RCC 7860 (cell line): ENCODE measurements at regions not wholly inside any gene's neighbourhood (a gene's known extent, or its start where the extent isn't known, plus 50 kb on each side); places are given as distances from the start of the nearest gene placed in this dataset.
A peak's percentile ranks its signal among the peaks of the same experiment; 100 is the strongest.

Source experiments
- DNase-seq: peaks from one replicate; pipeline ENCODE4 v3.0.0-alpha.2; 2015; ENCODE audit warnings: low spot score
- FAIRE-seq: peaks from 2 replicates; lab custom pipeline; 2012; peaks lifted over from hg19 to GRCh38; lab: Jason Lieb, UNC

DNA sequence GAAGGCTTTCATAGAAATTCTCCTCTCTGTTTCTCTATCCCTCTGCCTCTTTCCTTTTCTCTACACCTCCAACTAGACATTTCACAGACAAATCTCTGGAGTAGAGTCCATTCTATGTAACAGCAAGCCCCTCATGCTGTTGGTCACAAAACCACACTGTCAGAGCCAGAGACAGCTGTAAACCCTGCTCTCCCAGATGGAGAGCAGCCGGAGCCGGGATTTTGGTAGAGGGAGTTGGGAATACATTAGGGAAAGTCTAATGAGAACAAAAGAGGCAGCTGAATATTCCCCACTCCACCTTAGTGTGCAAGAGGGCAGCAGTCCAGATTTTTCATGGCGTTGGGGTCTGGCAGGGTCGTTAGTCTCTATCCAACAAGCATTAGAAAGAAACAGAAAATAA, 68.3 kb upstream of the EDN1 start:
- DNase-seq (no peak), FAIRE-seq (no peak)

DNA sequence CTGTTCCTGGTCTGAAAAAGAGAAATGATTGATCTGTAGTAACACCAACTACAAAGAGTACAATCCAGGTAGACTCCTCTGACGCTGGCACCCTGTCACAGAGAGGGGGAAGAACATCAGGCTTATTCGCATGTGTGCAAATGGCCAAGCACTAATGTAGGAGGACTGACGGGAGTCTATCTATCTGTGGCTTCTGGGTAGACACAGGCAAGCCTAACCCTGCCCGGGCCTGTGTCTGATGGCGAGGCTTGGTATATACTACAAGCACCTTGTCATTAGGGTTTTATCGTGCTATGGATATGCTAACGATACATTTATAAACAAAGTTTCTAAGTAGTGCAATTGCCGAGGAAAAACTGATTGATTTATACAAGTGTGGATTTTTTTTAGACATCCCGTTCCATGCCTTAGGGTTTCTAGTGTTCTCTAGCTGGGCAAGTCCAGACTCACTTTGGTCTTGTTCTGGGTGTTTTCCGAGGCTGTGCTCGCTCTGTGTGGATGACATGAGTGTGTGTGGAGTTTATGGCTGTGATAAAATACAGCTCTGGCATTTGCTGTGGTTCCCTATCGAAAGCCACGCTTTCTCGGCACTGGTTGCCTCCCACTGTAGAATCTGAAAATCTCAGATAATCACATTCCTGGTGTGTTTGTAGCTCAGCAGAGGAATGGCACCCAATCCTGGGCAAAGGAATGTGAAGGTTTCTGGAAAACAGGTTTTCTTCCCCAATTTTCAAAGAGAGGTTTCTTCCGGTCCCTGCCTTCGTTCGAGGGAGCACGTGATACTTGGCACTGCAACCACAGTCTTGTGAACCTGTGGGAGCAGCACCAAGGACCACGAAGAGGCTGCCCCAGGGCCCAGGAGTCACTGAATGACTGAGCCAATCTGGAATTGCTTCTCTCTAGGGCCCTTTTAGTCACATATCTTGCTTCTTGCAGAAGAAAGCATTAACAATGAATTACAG, 67.5 kb upstream of the EDN1 start:
- no peak for DNase-seq
- FAIRE-seq: no peak

DNA sequence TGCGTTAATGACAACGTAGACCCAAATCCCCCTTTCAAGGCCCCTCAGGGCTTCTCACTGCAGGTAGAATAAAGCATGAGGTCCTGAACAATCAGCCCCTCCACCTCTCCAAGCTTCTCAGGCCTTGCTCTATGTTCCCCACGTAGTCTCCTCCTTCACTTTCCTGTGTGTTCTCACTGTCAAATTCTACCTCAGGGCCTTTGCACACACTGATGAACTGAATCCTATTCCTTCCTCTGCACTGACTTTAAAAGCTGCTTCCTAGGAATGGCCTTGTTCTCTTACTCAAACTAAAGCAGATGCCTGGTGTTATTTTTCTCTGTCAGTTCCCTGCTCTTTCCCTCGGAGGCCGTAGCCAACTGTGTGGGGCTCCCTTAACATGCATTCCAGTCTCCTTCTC, 66.8 kb upstream of the EDN1 start:
- DNase-seq: no peak
- no peak for FAIRE-seq

DNA sequence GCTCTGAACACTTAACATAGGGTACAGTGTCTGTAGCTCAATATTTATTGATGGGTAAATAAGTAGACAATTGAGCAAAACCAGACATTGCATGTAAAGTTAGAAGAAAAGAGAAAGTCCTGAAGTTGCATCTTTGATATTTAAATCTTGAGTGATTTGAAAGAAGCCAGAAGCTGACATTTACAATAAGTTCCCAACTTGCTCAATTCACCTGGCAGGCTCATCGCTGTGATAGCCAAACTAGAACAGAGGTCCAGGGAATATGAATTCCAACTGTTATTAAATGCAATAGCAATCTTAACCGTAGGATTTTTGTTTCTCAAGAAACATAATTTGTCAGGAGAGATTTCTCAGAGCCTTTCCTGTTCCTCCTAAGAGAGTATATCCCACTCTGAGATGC, 65.9 kb upstream of the EDN1 start:
- no peak for FAIRE-seq
- DNase-seq: no peak

DNA sequence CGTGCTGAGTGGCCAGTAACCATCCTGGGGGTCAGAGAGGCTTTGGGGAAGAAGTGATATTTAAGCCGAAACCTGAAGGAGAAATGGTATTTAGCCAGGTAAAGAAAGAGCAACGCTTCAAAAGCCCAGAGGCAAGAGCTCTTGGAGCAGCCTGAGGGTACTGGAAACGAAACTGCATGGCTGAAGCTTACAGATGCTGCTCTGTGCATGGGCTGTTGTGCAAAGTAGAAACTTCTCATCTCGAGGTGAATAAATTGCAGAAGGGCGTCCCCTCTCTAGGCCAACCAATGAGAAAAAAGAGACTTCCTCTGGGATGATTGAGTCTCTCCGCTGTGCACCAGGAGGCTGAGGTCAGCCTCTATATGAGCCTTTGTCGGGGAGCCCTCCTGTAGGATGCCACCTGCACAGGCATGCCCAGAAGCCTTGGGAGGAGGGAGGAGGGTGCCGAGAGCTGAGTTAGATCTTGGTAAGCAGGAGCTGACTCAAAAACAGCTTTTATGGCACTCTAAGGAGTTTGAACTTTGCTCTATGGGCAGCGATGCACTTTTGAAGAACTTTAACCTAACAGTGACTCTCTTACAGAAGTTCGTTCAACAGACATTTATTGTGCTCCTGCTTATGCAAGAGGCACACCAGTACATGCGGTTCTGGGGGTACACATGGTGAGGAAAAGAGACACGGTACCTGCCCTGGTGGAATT, 61.6 kb upstream of the EDN1 start:
- FAIRE-seq (no peak), DNase-seq (no peak)

DNA sequence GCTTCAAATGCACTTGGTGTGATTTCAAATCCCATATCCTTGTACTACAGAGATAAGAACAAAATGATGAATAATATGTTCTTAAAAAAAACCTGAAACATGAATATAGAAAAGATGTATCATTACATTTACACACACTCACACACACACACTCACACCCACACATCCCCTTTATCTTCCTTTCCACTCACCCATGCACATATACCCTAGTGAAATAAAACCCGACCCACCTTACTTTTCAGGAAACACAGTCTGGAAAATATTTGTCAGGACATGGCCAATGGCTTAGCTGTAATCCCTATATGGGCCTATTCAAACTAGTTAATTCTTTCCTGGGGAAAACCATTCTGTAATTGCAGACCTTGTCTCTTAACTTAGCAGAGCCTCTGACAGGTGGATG, 60.8 kb upstream of the EDN1 start:
- DNase-seq: no peak
- FAIRE-seq: no peak

DNA sequence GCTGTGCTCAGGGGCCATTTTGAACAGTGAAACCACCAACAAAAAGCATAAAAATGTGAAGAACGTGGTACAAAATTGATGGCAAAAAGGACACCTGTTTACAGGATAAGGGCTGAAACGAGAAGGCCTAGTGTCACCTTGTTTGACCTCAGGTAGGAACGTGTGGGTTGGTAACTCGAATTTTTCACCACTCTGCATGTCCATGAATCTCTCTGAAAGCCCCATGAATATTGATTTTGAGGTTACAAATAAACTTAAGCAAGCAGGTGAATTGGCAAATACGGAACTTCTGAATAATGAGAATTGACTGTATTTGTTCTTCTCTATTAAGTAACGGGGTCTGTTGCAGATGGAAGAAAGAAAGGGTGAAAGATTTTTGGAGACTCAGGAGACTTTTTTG, 59.6 kb upstream of the EDN1 start:
- no peak for DNase-seq
- FAIRE-seq: no peak

DNA sequence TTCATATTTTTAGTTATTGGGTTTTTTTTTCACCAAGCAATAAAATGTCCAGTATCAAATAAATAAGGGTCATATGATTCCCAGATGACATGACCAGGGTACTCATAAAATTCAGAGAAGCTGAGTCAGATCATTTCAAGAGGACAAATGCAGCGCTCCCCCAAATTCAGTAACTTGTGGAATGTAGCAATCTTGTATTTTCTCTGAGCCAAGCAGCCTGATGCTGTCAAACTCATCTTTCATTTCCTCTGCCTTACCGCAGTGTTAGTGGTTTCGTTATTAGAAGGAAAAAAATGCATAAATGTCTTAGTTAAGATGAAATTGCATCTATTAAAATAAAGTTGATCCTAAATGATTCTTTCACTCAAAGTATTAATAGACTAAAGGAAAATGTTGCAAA, 57.8 kb upstream of the EDN1 start:
- FAIRE-seq (no peak), DNase-seq (peak; percentile 34)

DNA sequence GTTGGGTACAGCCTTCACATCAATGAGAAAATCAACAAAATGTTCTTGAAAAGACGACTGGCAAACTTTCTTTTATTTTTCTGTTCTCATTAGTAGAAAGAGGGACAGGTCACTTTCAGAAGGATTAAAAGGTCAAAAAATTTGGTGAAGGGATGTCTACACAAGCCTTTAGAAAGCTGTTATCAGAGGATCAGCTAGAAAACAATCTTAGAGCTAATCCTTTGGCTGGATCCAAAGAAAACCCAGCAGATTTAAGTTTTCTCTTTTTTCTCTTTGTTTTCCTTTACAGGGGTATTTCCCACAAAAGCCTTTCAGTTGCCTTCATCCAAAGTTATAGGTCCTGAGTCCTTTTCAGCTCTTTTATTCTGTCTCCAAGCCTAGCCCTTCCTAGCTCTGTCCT, 57.3 kb upstream of the EDN1 start:
- FAIRE-seq (no peak), DNase-seq (no peak)

DNA sequence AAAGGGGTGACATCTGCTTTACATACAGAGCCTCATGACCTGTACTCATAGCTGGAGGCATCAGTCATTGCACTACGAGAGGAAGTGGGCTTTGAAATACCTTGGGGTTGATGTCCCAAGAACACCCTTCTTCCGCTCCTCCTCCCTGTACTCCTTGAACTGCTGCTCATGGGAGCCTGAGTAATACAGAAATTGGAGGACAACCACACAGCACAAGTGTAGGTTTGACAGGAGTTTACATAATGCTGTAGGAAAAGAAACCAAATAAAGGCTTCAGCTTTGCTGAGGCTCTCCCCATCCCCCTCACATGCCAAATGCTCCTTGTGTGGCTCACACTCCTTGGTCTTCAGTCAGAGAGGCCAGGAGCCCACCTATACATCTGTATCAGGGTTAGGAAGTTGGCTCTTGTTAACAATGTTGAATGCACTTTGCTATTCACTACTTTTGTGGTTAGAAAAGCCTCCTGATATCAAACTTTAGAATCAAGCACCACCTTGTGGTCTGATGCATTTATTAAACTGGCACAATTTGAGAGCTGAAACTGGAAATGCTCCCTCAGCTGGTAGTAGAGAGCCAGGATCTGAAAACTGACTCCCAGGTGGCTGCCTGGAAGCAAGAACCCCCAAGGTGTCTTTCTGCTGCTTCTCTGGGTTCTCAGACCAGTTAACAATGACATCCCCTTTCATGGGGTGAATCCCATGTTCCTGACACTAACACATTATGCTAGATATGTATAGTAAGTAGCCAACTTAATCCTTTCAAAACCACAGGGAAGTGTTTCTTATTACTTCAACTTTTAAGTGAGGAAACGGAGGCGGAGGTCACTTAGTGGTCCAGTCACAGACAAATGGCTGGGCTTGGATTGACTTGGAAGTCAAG, 56.2 kb upstream of the EDN1 start:
- DNase-seq (peak; percentile 91), FAIRE-seq (peak; percentile 75)

DNA sequence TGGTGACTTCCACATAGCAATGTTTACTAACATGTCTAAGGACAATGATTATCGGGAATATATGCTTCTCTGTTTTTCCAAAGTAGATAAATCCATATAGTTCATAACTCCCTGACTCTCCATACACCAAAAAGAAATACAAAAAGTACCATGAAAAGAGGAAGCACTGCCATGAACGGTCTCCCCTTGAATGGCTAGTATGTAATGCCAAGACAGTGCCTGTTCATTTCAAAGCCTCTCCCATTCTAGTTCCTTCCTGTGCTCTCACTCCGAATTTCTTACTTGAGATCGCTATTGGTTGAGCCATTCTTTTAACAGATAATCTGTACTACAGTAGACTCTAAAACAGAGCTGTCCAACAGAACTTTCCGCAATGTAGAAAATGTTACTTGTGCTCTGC, 54.8 kb upstream of the EDN1 start:
- no peak for FAIRE-seq

DNA sequence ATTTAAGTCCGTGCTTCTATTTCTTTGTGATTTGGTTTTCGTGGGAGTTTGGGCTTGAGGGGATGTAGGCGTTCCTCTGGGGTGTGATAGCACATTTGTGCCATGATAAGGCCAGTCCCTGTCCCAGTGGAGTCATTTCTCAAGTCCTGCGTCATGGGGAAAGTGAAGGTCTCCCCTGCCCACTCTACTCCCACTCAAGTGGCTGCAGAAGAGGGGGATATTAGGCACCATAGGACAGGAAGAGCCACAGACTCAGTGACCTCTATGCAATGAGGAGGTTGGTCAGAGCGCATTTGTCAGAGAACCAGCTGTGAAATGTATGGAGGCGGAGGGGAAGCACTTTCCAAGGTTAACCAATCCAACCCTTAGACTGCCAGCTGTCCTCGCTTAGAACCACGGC, 51.9 kb upstream of the EDN1 start:
- FAIRE-seq: no peak
- DNase-seq: no peak

More for the DNA sequence above, 54.8 kb upstream of the EDN1 start:
- no peak for DNase-seq
